Right lobe of liver (tissue), 6 donors: ENCODE measurements at regions not wholly inside any gene's neighbourhood (a gene's known extent, or its start where the extent isn't known, plus 50 kb on each side); places are given as distances from the start of the nearest gene placed in this dataset.

Experiments used
- ATAC-seq, 4 donors: fragments of 200-7000 bp; cut with Tn5 transposase; one replicate each; pipeline ENCODE4 v1.9.1; 2020; ENCODE audit warnings: mild to moderate bottlenecking in 4 of 4, moderate library complexity in 4 of 4
- DNase-seq, 3 donors: peaks; one replicate each; pipeline ENCODE4 v3.0.0-alpha.2; 2020
- H3K27ac ChIP-seq, 3 donors: fragments of 200-600 bp; one replicate each; pipeline ENCODE4 v1.8.0; 2022
- H3K27me3 ChIP-seq, 2 donors: fragments of 200-600 bp; one replicate each; pipeline ENCODE4 v1.8.0; 2022
- H3K36me3 ChIP-seq, 4 donors: fragments of 200-600 bp; sonication (generic) in 1 of 4; one replicate each; pipeline versions ENCODE4 v1.5.1 to v1.8.0; 2017 to 2022; ENCODE audit warnings: control low read depth in 1 of 4
- H3K4me1 ChIP-seq, 4 donors: fragments of 200-600 bp; sonication (generic) in 1 of 4; one replicate each; pipeline versions ENCODE4 v1.5.1 to v1.8.0; 2017 to 2022; ENCODE audit warnings: control low read depth in 1 of 4
- H3K4me3 ChIP-seq, 3 donors: fragments of 200-600 bp; one replicate each; pipeline ENCODE4 v1.8.0; 2022
- H3K9me3 ChIP-seq, 4 donors: fragments of 200-600 bp; sonication (generic) in 1 of 4; one replicate each; pipeline versions ENCODE4 v1.5.1 to v1.8.0; 2017 to 2022; ENCODE audit warnings: control low read depth in 1 of 4
- CTCF ChIP-seq, 4 donors: fragments of 200-600 bp in 3 of 4; fragments of 450-650 bp in 1 of 4; IDR thresholded peaks; one replicate each; pipeline versions ENCODE4 v1.5.1 to v1.8.0; 2016 to 2022; ENCODE audit warnings: antibody characterized with exemption in 4 of 4, mild to moderate bottlenecking in 2 of 4
- POLR2A ChIP-seq: fragments of 450-650 bp; IDR thresholded peaks from one replicate; pipeline ENCODE4 v1.6.1; 2017; ENCODE audit warnings: antibody characterized with exemption, mild to moderate bottlenecking
- WGBS: methylation state at CpG from one replicate; pipeline ENCODE4 v1.1.6; 2018; ENCODE audit warnings: low coverage, low lambda C conversion rate; ENCODE audit not compliant: insufficient coverage; ENCODE audit errors: missing lambda C conversion rate; 5-methylcytosine and 5-hydroxymethylcytosine counted together
- intact Hi-C, 2 donors: fragments of 100-400 bp; cut with DNase I; formaldehyde crosslinking; loops; one replicate each; pipeline versions ENCODE4 v1.11.2 to v1.14.1; 2022
- donor health status: DM: no; HTN: yes; CAD: no.
- donor health status: DM: no; HTN: no; CAD: no.
- donor health status: DM: no; HTN: no; CAD: no.
- donor health status: DM: no; HTN: yes; CAD: no.
- donor health status: DM: no; HTN: yes; CAD: no.

- ATAC-seq (no peak), DNase-seq (no peak)
- Histone ChIP-seq H3K9me3 (no peaks in the 10 kb centered on the region), H3K4me3 (no peak overlapping the region), H3K36me3 (no peaks in the 10 kb centered on the region), H3K27me3 (no peaks in the 10 kb centered on the region), H3K27ac (no peak overlapping the region), H3K4me1 (no peaks in the 10 kb centered on the region)
- 74% methylated on average over 3 of the region's 3 CpGs for WGBS
- TF ChIP-seq CTCF (IDR thresholded peaks at IDR 0.05) (no peak), POLR2A (no peak)
- intact Hi-C loops = no loop called here
Measured at GRCh38 chr2:167900435-167901114, 346.8 kb downstream of the STK39 start.

GRCh38 chr2:167898340-167898739, 349.1 kb downstream of the STK39 start:
- Histone ChIP-seq H3K27ac (no peak overlapping the region), H3K4me1 (no peaks in the 10 kb centered on the region), H3K36me3 (no peaks in the 10 kb centered on the region), H3K4me3 (no peak overlapping the region), H3K27me3 (no peaks in the 10 kb centered on the region), H3K9me3 (no peaks in the 10 kb centered on the region)
- WGBS = 67% methylated on average over 3 of the region's 3 CpGs
- intact Hi-C loops = no loop called here
- DNase-seq (no peak), ATAC-seq (no peak)
- no peak for TF ChIP-seq POLR2A
- no peak for TF ChIP-seq CTCF (IDR thresholded peaks at IDR 0.05)

GRCh38 chr2:167891841-167892240, 355.6 kb downstream of the STK39 start:
- no peak for TF ChIP-seq POLR2A
- TF ChIP-seq CTCF (IDR thresholded peaks at IDR 0.05) = no peak
- no peaks in the 10 kb centered on the region for H3K27me3 ChIP-seq
- intact Hi-C loops = no loop called here
- DNase-seq = no peak
- no peaks in the 10 kb centered on the region for H3K4me1 ChIP-seq
- H3K4me3 ChIP-seq = no peak overlapping the region
- no peak for ATAC-seq
- no peak overlapping the region for H3K27ac ChIP-seq
- 46% methylated on average over 3 of the region's 5 CpGs for WGBS
- H3K36me3 ChIP-seq = no peaks in the 10 kb centered on the region
- no peaks in the 10 kb centered on the region for H3K9me3 ChIP-seq

- DNase-seq (no peak), ATAC-seq (no peak)
- Histone ChIP-seq H3K27ac (no peak overlapping the region), H3K4me1 (no peaks in the 10 kb centered on the region), H3K4me3 (no peak overlapping the region), H3K27me3 (no peaks in the 10 kb centered on the region), H3K9me3 (no peaks in the 10 kb centered on the region), H3K36me3 (no peaks in the 10 kb centered on the region)
- no peak for TF ChIP-seq POLR2A
- TF ChIP-seq CTCF (IDR thresholded peaks at IDR 0.05) = no peak
- WGBS = 100% methylated on average over 1 of the region's 2 CpGs
- intact Hi-C loops = no loop called here
Measured at GRCh38 chr2:167890739-167891138, 356.7 kb downstream of the STK39 start.

- ATAC-seq (no peak), DNase-seq (no peak)
- Histone ChIP-seq H3K27me3 (no peaks in the 10 kb centered on the region), H3K36me3 (no peaks in the 10 kb centered on the region), H3K4me3 (no peak overlapping the region), H3K4me1 (no peaks in the 10 kb centered on the region), H3K9me3 (no peaks in the 10 kb centered on the region), H3K27ac (no peak overlapping the region)
- 33% methylated on average over 1 of the region's 1 CpG for WGBS
- no peak for TF ChIP-seq POLR2A
- no peak for TF ChIP-seq CTCF (IDR thresholded peaks at IDR 0.05)
- intact Hi-C loops = no loop called here
Measured at GRCh38 chr2:167880415-167880814, 367.0 kb downstream of the STK39 start.
